ENCODE measurements at regions not wholly inside any gene's neighbourhood (a gene's known extent, or its start where the extent isn't known, plus 50 kb on each side); places are given as distances from the start of the nearest gene placed in this dataset.

- no peak for TF ChIP-seq SMC3 (IDR thresholded peaks at IDR 0.05; ENCODE audit: low read depth, low read length)
- TF ChIP-seq CTCF (IDR thresholded peaks at IDR 0.05), result no peak
- TF ChIP-seq TAF1 (IDR thresholded peaks at IDR 0.05; ENCODE audit: borderline replicate concordance, low read depth, low read length), result no peak
- TF ChIP-seq EP300 (IDR thresholded peaks at IDR 0.05; ENCODE audit: borderline replicate concordance in 1 of 2, low read depth in 1 of 2, low read length in 1 of 2), result no peak
- TF ChIP-seq PBX3 (IDR thresholded peaks at IDR 0.05), result no peak
- no peak for TF ChIP-seq MAX (IDR thresholded peaks at IDR 0.05; ENCODE audit: low read depth)
- no peak for TF ChIP-seq USF2 (IDR thresholded peaks at IDR 0.05; ENCODE audit: borderline replicate concordance, low read depth, low read length)
- no peak for TF ChIP-seq ZBTB33 (IDR thresholded peaks at IDR 0.05; ENCODE audit: borderline replicate concordance, low read depth)
- TF ChIP-seq YY1 (IDR thresholded peaks at IDR 0.05; ENCODE audit: low read depth), result no peak
- no peak for TF ChIP-seq GATA2 (CRISPR knock-in tag; IDR thresholded peaks at IDR 0.05)
- no peak for TF ChIP-seq EZH2phosphoT487 (IDR thresholded peaks at IDR 0.05; ENCODE audit: borderline replicate concordance, low read depth)
Measured at GRCh38 chr18:76546436-76546835, 51.4 kb upstream of the ZNF516 start.

Data from SK-N-SH (cell line).